ENCODE measurements at regions not wholly inside any gene's neighbourhood (a gene's known extent, or its start where the extent isn't known, plus 50 kb on each side); places are given as distances from the start of the nearest gene placed in this dataset.
"Not testable (repeated sequence)": the region's sequence is repeated elsewhere in the genome, so short reads cannot be mapped to it uniquely, and the experiment has no call there.

DNA sequence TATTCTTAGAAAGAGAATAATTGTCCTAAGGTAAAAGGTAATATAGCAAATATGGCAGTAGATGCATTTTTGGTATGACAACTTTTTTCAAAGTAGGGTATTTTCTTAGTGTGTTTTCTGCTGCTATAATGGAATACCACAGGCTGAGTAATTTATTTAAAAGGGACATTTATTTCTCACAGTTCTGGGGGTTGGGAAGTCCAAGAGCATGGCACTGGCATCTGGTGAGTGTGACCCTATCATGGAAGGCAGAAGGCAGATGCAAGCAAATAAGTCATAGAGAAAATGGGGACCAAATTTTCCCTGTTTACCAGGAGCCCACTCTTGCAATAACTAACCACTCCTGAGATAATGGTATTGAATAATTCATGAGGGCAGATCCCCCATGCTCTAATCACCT is 922.5 kb upstream of the MAN1A1 start:
- ATAC-seq = no peak
- POLR2A ChIA-PET = no interaction called here
- TF ChIP-seq ZNF396 (CRISPR knock-in tag; IDR thresholded peaks at IDR 0.05; ENCODE audit: borderline replicate concordance) (no peak), ERG (CRISPR knock-in tag; IDR thresholded peaks at IDR 0.05) (no peak), ZNF317 (CRISPR knock-in tag; IDR thresholded peaks at IDR 0.05; ENCODE audit: borderline replicate concordance, low read depth) (no peak), ZBTB21 (CRISPR knock-in tag; IDR thresholded peaks at IDR 0.05; ENCODE audit: borderline replicate concordance) (no peak)
- TF ChIP-seq, protein P1, sequence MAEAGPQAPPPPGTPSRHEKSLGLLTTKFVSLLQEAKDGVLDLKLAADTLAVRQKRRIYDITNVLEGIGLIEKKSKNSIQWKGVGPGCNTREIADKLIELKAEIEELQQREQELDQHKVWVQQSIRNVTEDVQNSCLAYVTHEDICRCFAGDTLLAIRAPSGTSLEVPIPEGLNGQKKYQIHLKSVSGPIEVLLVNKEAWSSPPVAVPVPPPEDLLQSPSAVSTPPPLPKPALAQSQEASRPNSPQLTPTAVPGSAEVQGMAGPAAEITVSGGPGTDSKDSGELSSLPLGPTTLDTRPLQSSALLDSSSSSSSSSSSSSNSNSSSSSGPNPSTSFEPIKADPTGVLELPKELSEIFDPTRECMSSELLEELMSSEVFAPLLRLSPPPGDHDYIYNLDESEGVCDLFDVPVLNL (CRISPR knock-in tag; IDR thresholded peaks at IDR 0.05; ENCODE audit: borderline replicate concordance, low read depth) = no peak
- Mint-ChIP-seq H3K4me1 (no peaks in the 10 kb centered on the region), H3K4me3 (no peak overlapping the region), H3K27me3 (ENCODE audit: low read depth) (no peaks in the 10 kb centered on the region), H3K9me3 (peaks cover 31% of the 10 kb centered on the region), H3K27ac (no peak overlapping the region), H3K36me3 (peaks cover 19% of the 10 kb centered on the region)
- DNase-seq (ENCODE audit: low spot score) = no peak
- CTCF ChIA-PET = no interaction called here

- H3K27me3 Mint-ChIP-seq (ENCODE audit: low read depth); H3K4me3 Mint-ChIP-seq; H3K4me1 Mint-ChIP-seq; CTCF ChIA-PET; ATAC-seq; POLR2A ChIA-PET; H3K27ac Mint-ChIP-seq: not testable (repeated sequence)
- H3K9me3 Mint-ChIP-seq = peaks cover 38% of the 10 kb centered on the region
- H3K36me3 Mint-ChIP-seq = peaks cover 19% of the 10 kb centered on the region
- DNase-seq (ENCODE audit: low spot score) = peak; percentile 11
Observed at GRCh38 chr6:120268256-120268655, 918.7 kb upstream of the MAN1A1 start.

DNA sequence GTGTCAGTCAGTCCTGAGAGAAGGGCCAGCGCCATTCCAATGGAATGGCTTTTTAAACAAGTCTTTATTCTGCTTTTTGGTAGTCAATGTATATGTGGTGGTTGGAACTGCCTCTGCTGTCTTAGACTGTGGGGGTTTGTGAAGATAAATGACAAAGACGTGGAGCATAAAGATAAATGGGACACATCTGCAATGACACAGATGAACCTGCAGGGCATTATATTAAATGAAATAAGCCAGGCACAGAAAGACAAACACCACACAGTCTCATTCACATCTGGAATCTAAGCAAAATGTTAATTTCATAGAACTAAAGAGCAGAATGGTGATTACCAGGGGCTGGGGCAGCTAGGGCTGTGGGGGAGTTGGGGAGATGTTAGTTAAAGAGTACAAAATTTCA is 912.8 kb upstream of the MAN1A1 start:
- ChIA-PET POLR2A (no interaction called here), CTCF (no interaction called here)
- Mint-ChIP-seq H3K27ac (no peak overlapping the region), H3K4me3 (no peak overlapping the region), H3K9me3 (peaks cover 12% of the 10 kb centered on the region; the same call in 1 of the 2 replicates), H3K36me3 (no peaks in the 10 kb centered on the region), H3K27me3 (ENCODE audit: low read depth) (no peaks in the 10 kb centered on the region), H3K4me1 (no peaks in the 10 kb centered on the region)
- no peak for DNase-seq (ENCODE audit: low spot score)
- no peak for ATAC-seq
- TF ChIP-seq E2F1 (CRISPR knock-in tag; IDR thresholded peaks at IDR 0.05) = no peak

GRCh38 chr6:120260636-120261035 is 911.1 kb upstream of the MAN1A1 start:
- no peak for DNase-seq (ENCODE audit: low spot score)
- H3K27ac Mint-ChIP-seq = no peak overlapping the region
- no peak for TF ChIP-seq ATF1 (CRISPR knock-in tag; IDR thresholded peaks at IDR 0.05)
- no peak for TF ChIP-seq GTF2I (CRISPR knock-in tag; conservative IDR thresholded peaks at IDR 0.05)
- TF ChIP-seq ESRRA (CRISPR knock-in tag; IDR thresholded peaks at IDR 0.05; ENCODE audit: borderline replicate concordance) = no peak
- TF ChIP-seq, protein P2, sequence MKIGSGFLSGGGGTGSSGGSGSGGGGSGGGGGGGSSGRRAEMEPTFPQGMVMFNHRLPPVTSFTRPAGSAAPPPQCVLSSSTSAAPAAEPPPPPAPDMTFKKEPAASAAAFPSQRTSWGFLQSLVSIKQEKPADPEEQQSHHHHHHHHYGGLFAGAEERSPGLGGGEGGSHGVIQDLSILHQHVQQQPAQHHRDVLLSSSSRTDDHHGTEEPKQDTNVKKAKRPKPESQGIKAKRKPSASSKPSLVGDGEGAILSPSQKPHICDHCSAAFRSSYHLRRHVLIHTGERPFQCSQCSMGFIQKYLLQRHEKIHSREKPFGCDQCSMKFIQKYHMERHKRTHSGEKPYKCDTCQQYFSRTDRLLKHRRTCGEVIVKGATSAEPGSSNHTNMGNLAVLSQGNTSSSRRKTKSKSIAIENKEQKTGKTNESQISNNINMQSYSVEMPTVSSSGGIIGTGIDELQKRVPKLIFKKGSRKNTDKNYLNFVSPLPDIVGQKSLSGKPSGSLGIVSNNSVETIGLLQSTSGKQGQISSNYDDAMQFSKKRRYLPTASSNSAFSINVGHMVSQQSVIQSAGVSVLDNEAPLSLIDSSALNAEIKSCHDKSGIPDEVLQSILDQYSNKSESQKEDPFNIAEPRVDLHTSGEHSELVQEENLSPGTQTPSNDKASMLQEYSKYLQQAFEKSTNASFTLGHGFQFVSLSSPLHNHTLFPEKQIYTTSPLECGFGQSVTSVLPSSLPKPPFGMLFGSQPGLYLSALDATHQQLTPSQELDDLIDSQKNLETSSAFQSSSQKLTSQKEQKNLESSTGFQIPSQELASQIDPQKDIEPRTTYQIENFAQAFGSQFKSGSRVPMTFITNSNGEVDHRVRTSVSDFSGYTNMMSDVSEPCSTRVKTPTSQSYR (CRISPR knock-in tag; IDR thresholded peaks at IDR 0.05) = no peak
- TF ChIP-seq PRDM15 (CRISPR knock-in tag; IDR thresholded peaks at IDR 0.05) = no peak
- TF ChIP-seq ZNF317 (CRISPR knock-in tag; IDR thresholded peaks at IDR 0.05; ENCODE audit: borderline replicate concordance, low read depth) = no peak
- TF ChIP-seq RELA (CRISPR knock-in tag; IDR thresholded peaks at IDR 0.05; ENCODE audit: borderline replicate concordance) = no peak
- H3K9me3 Mint-ChIP-seq = no peaks in the 10 kb centered on the region
- no peak overlapping the region for H3K4me3 Mint-ChIP-seq
- no peaks in the 10 kb centered on the region for H3K27me3 Mint-ChIP-seq (ENCODE audit: low read depth)
- H3K36me3 Mint-ChIP-seq = no peaks in the 10 kb centered on the region
- ATAC-seq = no peak
- ChIA-PET CTCF (no interaction called here), POLR2A (no interaction called here)
- no peaks in the 10 kb centered on the region for H3K4me1 Mint-ChIP-seq
